Amniotic stem cell (primary cell): ENCODE measurements at regions not wholly inside any gene's neighbourhood (a gene's known extent, or its start where the extent isn't known, plus 50 kb on each side); places are given as distances from the start of the nearest gene placed in this dataset.
"Not testable (repeated sequence)": the region's sequence is repeated elsewhere in the genome, so short reads cannot be mapped to it uniquely, and the experiment has no call there.

Source experiments
- DNase-seq: peaks from one replicate; lab custom pipeline; 2025; lab: John Stamatoyannopoulos, UW

DNA sequence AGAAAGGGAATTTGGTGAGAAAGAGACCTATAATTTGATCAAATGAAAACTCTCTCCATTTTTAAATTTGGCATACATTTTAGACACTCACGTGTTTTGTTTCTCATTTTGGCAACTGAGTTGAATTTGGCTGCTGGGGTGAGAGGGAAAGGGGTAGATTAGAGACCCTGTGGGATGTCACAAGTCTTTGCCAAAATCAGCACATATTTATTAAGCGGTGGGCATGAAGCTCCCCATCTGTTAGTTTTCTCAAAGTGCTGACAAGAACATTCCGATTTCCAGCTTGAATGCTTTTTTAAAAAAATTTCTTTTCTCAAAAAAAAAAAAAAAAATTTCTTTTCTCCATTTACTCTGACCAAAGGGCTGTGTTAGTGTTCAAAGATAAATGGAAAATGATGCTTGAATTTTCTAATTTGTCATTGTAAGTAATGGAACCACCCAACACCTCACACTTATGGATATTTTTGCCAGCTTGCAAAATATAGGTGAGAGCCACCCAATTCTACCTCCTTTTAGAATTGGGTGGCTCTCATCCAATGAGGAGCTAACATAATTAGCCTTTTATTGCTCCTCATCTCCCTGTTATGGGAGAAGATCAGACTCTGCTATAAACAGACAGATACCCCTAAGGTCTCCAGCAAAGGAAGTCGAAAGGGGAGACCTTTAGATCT, 222.9 kb upstream of the FN1 start:
- no peak for DNase-seq

DNA sequence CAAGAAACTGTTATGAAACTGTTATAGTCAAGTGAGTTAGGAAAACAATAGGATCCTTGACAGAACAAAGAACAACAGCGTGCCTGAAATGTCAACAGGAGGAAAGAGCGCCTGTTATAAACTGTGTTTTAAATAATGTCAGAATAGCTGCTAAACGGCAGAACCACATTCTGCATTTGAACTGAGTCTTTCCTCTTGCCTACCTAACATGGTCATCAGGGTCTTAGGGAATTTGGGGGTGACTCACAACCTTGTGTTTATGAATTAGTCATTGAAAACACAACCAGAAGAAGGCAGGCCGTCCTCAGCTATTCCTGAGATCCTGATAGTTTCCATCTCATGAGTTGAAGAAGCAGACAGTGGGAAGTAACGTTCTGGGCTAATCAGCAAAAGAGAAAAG, 222.0 kb upstream of the FN1 start:
- peak; percentile 90 for DNase-seq

GRCh38 chr2:215654148-215654819, 218.4 kb upstream of the FN1 start:
- no peak for DNase-seq

DNA sequence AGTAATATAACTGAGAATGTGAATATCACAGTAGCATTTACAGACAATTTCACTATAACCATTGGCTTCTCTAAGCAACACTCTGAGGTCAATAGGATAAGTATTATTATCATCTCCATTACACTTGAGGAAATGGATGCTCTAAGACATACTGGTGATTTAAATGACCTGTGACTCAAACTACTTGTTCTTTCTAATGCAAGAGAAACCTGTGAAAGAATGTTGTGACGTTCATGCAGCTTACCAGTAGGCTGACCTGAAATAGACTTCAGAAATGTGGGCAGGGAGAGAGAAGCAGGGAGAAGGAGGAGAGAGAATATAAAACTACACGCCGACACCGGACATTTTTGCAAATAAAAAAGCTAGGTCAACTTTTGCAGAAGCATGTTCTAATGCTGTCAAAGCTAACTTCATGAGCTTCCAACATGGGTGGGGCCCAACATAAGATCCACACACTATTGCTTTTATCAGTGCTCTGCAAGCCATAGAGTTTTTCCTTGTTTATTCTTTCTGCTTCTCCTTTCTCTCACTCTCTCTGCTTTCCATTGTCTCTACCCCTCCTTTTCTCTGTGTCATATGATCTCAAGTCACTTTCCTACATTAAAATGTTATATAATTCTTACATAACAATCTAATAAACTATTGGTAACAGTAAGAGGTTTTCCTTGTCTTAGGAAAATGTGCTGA, 217.6 kb upstream of the FN1 start:
- DNase-seq: no peak

DNA sequence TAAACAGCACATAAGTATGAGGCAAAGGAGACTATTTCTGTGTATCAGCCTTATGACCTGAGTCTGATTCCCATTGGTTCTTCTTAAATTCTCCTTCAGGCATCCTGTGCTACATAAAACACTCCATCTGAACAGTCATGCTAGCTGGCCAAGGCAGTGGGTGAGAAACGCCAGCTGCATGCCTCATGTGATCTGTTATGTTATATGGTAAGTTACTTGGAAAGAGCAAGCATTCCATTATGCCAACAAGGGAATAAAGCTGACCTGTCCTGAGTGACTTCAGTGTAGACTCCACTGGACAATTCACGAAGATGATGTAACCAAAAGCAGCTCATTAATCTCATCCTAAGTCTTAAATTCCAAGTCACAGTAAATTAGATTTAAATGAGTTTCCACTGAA, 216.5 kb upstream of the FN1 start:
- DNase-seq: no peak

GRCh38 chr2:215651412-215651811, 215.5 kb upstream of the FN1 start:
- no peak for DNase-seq

DNA sequence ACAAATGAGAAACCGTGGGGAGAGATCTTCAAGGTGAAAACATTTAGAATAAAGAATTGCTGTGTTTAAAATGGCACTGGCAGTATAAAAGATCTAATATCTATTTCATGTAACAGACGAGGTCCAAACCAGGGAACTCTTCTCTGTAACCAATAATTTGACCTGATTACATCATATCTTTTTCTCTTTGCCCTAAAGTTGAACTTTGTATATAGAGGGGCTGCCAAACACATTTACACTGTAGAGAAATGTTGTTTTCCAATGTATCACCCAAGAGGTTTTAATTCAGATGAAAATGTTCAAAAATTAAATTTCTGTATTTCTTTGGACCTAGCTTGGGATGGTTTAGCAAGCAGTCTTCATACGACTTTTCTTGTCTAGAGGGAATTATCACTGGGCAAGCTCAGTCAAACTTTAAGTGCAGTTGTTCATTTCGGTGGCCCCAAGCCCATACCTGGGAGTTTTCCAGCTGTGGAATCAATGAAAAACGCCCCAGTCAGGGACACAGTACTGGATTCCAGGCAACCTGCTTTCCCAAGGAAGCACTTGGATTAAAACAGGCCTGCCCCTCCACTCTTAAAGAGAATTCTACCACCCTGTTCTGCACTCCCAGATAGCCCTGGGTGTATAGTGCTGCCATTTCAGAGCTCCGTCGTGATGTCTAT, 208.5 kb upstream of the FN1 start:
- no peak for DNase-seq

GRCh38 chr2:215638687-215639086, 202.8 kb upstream of the FN1 start:
- no peak for DNase-seq

DNA sequence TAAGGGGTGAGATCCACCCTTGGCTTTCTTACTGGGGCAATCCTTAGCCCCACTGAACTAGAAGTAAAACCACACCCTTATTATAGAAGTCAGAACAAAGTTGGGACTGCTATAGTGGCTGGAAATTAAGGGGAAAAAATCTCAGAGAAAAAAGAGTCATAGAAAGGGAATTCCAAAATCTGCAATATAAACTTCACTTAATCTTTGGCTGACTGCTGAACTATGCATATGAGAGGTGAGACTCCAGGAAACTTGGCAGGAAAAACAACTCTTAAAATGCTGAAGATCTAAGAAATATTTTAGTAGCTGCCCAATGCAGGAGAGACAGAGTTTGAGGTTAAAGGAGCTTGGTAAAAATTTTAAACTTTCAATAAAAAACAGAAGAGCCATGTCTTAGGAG, 201.8 kb upstream of the FN1 start:
- DNase-seq: no peak

DNA sequence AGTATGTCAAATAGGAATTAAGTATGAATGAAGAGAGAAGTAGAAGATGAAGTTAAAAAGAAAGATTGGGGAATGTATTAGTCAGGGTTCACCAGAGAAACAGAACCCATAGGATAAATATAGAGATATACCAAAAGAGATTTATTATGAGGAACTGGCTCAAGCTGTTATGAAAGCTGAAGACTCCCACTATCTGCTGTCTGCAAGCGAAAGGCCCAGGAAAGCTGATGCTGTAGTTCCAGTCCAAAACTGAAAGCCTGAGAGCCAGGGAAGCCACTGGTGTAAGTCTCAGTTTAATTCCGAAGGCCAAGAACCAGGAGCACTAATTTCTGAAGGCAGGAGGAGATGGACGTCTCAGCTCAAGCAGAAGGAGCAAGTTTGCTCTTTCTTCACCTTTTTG, 200.9 kb upstream of the FN1 start:
- no peak for DNase-seq

DNA sequence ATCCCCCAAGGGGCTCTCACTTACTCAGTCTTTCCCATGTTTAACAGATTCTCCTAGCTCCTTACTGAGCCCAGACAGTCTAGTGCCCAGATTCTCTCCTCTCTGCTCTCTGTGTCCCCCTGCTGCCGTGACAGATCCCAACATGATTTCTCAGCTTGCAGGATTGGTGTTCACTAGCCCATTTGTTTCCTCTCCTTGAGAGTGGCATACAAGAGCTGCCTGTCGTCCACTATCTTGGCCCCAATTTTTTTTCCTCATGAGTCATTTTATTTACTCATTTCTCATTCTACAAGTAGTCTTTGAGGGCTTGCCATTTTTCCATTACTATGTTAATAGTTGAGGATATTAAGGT, 199.9 kb upstream of the FN1 start:
- DNase-seq: no peak

GRCh38 chr2:215635071-215635787, 199.4 kb upstream of the FN1 start:
- no peak for DNase-seq

- no peak for DNase-seq
Measured at GRCh38 chr2:215633360-215633759, 197.5 kb upstream of the FN1 start.

DNA sequence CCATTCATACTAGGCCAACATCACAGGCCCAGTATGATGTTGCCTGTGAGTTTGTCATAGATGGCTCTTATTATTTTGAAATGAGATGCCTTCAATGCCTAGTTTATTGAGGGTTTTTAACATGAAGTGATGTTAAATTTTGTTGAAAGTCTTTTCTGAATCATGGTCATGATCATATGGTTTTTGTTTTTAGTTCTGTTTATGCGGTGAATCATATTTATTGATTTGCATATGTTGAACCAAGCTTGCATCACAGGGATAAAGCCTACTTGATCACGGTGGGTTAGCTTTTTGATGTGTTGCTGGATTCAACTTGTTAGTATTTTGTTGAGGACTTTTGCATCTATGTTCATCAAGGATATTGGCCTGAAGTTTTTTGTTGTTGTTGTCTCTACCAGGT, 195.8 kb upstream of the FN1 start:
- no peak for DNase-seq

GRCh38 chr2:215630796-215631195, 194.9 kb upstream of the FN1 start:
- DNase-seq: not testable (repeated sequence)

DNA sequence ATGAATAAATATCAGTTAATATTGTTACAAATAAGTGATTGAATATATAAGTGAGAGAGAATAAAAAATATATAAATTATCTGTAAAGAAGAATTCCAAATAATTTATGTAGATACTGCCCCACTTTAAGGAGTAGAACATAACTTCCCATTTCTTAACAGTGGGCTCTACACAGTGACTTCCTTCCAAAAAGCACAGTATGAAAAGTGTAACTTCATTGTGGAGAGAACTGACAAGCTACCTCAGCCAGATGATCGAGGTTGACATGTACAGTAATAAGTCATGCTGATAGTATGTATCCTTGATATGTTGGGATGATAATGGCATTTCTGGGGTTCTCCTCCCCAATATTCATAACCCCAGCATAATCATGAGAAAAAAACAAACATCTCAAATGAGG, 191.9 kb upstream of the FN1 start:
- DNase-seq: no peak

- DNase-seq: no peak
Measured at GRCh38 chr2:215626812-215627281, 191.0 kb upstream of the FN1 start.

DNA sequence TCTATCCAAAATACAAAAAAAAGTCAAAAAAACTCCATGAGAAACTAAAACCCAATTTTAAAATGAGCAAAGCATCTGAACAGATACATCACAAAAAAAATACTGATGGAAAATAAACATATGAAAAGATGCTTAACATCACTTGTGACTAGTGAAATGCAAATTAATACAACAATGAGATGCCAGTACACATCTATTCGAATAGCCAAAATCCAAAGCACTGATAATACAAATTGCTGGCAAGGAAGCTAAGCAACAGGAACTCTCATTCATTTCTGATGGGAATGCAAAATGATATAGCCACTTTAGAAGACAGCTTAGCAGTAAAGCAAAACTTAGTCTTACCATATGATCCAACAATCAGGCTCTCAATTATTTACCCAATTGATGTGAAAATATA, 190.2 kb upstream of the FN1 start:
- no peak for DNase-seq

- DNase-seq: no peak
Measured at GRCh38 chr2:215625207-215625606, 189.3 kb upstream of the FN1 start.

- DNase-seq: no peak
Measured at GRCh38 chr2:215624423-215624829, 188.6 kb upstream of the FN1 start.

DNA sequence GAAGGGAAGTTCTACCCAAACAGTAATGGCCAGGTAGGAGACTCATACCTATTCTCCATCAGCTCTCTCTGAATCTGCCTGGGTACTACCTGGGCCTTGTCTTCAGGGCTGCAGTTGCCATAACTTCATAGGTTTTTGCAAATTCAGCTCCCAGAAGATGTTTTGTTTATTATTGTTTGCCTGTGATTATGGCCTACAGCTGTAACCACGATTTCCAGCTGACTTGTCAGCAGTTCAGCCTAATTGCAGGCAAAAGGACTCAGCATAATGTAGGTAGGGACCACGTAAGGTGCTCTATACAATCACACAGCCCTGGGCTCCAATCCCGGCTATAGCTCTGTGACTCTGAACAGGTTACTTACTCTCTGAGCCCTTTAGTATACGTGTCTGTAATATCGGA, 187.0 kb upstream of the FN1 start:
- no peak for DNase-seq

DNA sequence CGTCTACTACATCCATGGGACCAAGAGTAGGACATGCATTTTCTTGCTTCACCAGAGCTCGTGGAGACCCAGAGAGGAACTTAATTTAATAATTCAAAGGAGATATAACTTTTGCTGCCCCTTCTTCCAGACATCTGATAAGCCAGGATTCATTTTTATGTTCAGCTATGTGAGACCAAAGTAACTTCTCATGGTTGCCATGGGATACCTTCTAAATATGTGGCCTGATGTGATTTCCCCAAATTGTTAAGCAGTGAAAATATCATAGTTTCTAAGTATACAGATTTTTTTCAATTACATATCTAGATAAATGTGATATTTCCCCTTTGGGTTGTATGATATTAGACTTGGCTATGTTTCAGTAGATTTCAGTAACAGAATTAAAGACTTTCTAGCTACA, 185.5 kb upstream of the FN1 start:
- no peak for DNase-seq
